ENCODE measurements at regions not wholly inside any gene's neighbourhood (a gene's known extent, or its start where the extent isn't known, plus 50 kb on each side); places are given as distances from the start of the nearest gene placed in this dataset.

DNA sequence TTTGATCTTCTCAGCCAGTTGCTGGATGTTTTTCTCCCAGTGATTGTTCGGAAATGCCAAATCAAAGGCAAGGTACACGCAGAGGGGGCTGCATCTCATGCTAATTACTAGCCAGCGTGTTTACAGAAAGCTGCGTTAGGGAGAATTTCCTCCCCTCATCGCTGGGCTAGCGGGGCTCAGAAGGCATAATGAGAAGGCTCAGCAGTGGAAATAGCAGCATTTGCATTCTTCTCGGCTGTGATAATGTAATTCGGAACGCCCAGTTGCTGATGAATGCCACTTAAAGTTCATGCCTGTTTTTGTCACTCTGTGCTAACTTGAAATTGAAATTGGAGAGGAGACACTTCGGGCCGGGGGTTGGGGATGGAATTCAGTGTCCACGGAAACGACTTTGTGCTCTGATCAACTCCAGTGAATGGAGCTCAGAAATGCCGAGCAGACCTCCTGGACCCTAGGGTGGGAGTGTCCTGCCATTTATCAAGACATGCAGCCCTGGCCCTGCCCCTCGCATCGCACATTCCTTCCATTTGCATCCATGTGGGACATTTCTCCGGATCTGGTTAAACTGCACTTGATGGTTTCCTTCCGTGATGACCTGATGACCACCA lies 313.4 kb upstream of the C1orf174 start:
- H3K4me3 ChIP-seq (ENCODE audit: low read depth, low read length) = no peak overlapping the region
- TF ChIP-seq, protein P1, sequence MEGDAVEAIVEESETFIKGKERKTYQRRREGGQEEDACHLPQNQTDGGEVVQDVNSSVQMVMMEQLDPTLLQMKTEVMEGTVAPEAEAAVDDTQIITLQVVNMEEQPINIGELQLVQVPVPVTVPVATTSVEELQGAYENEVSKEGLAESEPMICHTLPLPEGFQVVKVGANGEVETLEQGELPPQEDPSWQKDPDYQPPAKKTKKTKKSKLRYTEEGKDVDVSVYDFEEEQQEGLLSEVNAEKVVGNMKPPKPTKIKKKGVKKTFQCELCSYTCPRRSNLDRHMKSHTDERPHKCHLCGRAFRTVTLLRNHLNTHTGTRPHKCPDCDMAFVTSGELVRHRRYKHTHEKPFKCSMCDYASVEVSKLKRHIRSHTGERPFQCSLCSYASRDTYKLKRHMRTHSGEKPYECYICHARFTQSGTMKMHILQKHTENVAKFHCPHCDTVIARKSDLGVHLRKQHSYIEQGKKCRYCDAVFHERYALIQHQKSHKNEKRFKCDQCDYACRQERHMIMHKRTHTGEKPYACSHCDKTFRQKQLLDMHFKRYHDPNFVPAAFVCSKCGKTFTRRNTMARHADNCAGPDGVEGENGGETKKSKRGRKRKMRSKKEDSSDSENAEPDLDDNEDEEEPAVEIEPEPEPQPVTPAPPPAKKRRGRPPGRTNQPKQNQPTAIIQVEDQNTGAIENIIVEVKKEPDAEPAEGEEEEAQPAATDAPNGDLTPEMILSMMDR (IDR thresholded peaks at IDR 0.05; ENCODE audit: low read depth, low read length) = no peak

DNA sequence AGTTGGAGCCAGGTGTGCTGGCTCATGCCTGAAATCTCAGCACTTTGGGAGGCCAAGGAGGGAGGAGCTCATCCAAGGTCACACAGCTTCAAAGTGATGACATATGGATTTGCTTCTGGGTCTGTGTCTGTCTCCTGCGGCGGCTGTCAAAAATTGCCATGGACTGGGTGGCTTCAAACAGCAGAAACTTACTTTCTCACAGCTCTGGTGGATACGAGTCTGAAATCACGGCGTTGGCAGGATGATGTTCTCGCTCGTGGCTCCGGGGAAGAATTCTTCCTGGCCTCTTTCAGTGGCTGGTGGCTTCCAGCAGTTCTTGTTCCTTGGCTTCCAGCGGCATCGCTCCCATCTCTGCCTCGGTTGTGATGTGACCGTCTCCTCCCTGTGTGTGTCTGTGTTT lies 314.8 kb upstream of the C1orf174 start:
- TF ChIP-seq, protein P1 (IDR thresholded peaks at IDR 0.05; ENCODE audit: low read depth, low read length) = no peak
- no peak overlapping the region for H3K4me3 ChIP-seq (ENCODE audit: low read depth, low read length)

DNA sequence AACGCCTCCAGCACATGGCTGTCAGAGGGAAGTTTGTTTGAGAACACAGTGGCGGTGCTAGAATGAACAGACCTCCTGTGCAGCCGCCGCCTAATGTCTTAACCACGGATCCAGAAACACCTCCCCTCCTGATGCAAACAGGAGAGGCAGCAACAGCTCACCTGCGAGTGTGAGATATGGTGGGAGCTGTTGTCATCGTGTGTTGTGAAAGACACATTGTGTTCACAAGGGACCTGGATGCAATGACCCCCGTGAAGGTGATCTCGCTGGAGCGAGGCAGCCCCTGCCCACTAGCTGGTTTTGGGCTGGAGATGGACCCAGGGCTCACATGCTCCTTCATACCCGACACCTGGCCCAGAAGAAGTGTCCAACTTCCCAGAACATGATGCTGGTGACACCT lies 315.3 kb upstream of the C1orf174 start:
- no peak overlapping the region for H3K4me3 ChIP-seq (ENCODE audit: low read depth, low read length)
- TF ChIP-seq, protein P1 (IDR thresholded peaks at IDR 0.05; ENCODE audit: low read depth, low read length) = no peak

DNA sequence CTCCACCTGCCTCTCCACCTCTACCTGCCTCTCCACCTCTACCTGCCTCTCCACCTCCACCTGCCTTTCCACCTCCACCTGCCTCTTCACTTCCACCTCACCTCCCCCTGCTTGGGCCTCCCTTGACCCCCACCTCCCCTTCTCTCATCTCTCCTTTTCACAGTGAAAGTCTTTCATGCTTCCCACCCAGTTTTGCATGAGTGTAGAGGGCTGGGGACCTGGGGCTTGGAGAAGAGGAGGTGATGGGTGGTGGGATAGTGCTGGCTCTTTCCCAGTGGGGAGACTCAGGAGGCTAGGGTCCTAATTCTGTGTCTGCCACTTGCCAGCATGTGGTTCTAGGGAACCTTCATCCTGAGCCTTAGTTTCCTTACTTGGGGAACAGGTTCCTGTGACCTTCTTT lies 316.2 kb upstream of the C1orf174 start:
- H3K4me3 ChIP-seq (ENCODE audit: low read depth, low read length) = no peak overlapping the region
- TF ChIP-seq, protein P1 (IDR thresholded peaks at IDR 0.05; ENCODE audit: low read depth, low read length) = no peak

DNA sequence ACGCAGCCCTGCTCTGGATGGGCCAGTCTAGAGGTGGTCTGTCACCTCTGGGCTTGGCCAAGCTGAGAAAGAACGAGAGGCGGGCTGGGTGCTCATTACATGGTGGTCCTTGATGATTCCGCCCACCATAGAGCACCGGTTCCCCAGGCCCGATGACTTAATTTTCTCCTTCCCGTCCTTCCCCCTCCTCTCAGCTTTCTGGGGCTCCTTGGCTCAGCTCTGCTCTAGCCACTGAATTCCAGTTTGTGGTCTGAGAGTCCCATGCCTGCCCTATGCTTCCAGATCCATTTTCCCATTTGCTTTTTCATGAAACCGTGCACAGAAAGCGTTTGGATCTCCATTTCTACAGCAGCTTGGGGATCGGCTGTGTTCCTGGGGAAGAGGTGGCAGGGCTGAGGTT lies 318.5 kb upstream of the C1orf174 start:
- TF ChIP-seq, protein P1 (IDR thresholded peaks at IDR 0.05; ENCODE audit: low read depth, low read length) = no peak
- no peak overlapping the region for H3K4me3 ChIP-seq (ENCODE audit: low read depth, low read length)

DNA sequence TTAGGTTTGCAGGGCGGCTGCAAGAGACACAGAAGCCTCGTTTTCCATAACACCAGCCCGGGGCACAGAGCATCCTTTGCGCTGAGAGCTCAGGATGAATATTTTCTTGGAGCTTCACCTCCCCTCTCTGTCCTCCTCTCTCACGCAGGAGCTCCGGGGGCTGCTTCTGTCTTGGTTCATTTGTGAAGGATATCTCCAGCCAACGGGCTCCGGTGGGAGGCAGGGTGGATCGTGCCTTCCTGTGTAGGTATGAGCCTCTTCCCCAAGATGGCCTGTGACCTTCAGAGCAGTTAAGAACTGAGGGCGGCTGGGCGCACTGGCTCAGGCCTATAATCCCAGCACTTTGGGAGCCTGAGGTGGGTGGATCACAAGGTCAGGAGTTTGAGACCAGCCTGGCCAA lies 319.0 kb upstream of the C1orf174 start:
- TF ChIP-seq, protein P1 (IDR thresholded peaks at IDR 0.05; ENCODE audit: low read depth, low read length) = no peak
- H3K4me3 ChIP-seq (ENCODE audit: low read depth, low read length) = no peak overlapping the region

DNA sequence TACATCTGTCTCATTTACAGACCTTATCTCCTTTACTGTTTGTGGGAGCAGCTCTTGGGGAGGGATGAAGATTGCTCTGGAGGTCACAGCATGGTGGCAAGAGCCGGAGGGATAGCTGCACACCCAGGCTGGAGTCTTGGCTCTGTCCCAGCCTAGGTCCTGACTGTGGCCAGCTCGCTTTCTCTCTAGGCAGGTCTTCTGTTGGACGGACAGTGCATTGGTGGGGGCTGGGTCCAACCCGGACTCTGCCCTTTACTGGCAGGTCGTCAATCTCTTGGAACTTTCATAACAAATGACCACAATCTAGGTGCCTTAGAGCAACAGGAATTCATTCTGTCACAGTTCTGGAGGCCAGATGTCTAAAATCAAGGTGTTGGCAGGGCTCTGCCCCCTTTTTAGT lies 319.8 kb upstream of the C1orf174 start:
- H3K4me3 ChIP-seq (ENCODE audit: low read depth, low read length) = no peak overlapping the region
- TF ChIP-seq, protein P1 (IDR thresholded peaks at IDR 0.05; ENCODE audit: low read depth, low read length) = no peak
